ENCODE measurements at regions not wholly inside any gene's neighbourhood (a gene's known extent, or its start where the extent isn't known, plus 50 kb on each side); places are given as distances from the start of the nearest gene placed in this dataset.

- no peak for DNase-seq
These were observed 731.4 kb upstream of the POT1 start for GRCh38 chr7:125661006-125661405.

- DNase-seq = no peak
These were observed 724.5 kb upstream of the POT1 start for GRCh38 chr7:125654076-125654475.

- no peak for DNase-seq
These were observed 722.4 kb upstream of the POT1 start for GRCh38 chr7:125651823-125652528.

GRCh38 chr7:125648543-125648942 is 718.9 kb upstream of the POT1 start:
- no peak for DNase-seq

- no peak for DNase-seq
These were observed 716.1 kb upstream of the POT1 start for GRCh38 chr7:125645770-125646169.

- DNase-seq = no peak
These were observed 714.5 kb upstream of the POT1 start for GRCh38 chr7:125644109-125644508.

GRCh38 chr7:125643302-125643701 is 713.7 kb upstream of the POT1 start:
- DNase-seq = no peak

- DNase-seq = no peak
These were observed 712.3 kb upstream of the POT1 start for GRCh38 chr7:125641884-125642283.

- DNase-seq = no peak
These were observed 706.8 kb upstream of the POT1 start for GRCh38 chr7:125636320-125636962.

- no peak for DNase-seq
These were observed 688.9 kb upstream of the POT1 start for GRCh38 chr7:125618516-125618915.

- no peak for DNase-seq
These were observed 682.0 kb upstream of the POT1 start for GRCh38 chr7:125611582-125611981.

GRCh38 chr7:125606671-125607070 is 677.0 kb upstream of the POT1 start:
- no peak for DNase-seq

GRCh38 chr7:125605241-125605640 is 675.6 kb upstream of the POT1 start:
- no peak for DNase-seq

GRCh38 chr7:125602441-125602840 is 672.8 kb upstream of the POT1 start:
- no peak for DNase-seq

- DNase-seq = no peak
These were observed 669.8 kb upstream of the POT1 start for GRCh38 chr7:125599387-125599786.

- no peak for DNase-seq
These were observed 662.7 kb upstream of the POT1 start for GRCh38 chr7:125592331-125592730.

GRCh38 chr7:125573126-125573525 is 643.5 kb upstream of the POT1 start:
- no peak for DNase-seq

GRCh38 chr7:125572414-125572813 is 642.8 kb upstream of the POT1 start:
- DNase-seq = no peak

- DNase-seq = no peak
These were observed 639.2 kb upstream of the POT1 start for GRCh38 chr7:125568799-125569198.

- DNase-seq = no peak
These were observed 638.1 kb upstream of the POT1 start for GRCh38 chr7:125567686-125568085.

- no peak for DNase-seq
These were observed 634.4 kb upstream of the POT1 start for GRCh38 chr7:125563964-125564529.

- no peak for DNase-seq
These were observed 633.9 kb upstream of the POT1 start for GRCh38 chr7:125563557-125563956.

- no peak for DNase-seq
These were observed 631.4 kb upstream of the POT1 start for GRCh38 chr7:125561006-125561405.

- DNase-seq = no peak
These were observed 630.3 kb upstream of the POT1 start for GRCh38 chr7:125559921-125560320.

GRCh38 chr7:125555916-125556315 is 626.3 kb upstream of the POT1 start:
- no peak for DNase-seq

All from NCI-H1930 (cell line).